Stimulated activated CD4-positive, alpha-beta T cell treated with anti-CD3 and anti-CD28 coated beads, Interleukin-2, amount 100 ng/mL, for 4 hours (primary cell): ENCODE measurements at regions not wholly inside any gene's neighbourhood (a gene's known extent, or its start where the extent isn't known, plus 50 kb on each side); places are given as distances from the start of the nearest gene placed in this dataset.

Experiments used
- DNase-seq: peaks from one replicate; pipeline ENCODE4 v3.0.0-alpha.2; 2020; ENCODE audit warnings: low read depth

GRCh38 chr22:27476318-27476717 lies 325.2 kb downstream of the MN1 start:
- no peak for DNase-seq

- DNase-seq = no peak
These were observed 324.8 kb downstream of the MN1 start for GRCh38 chr22:27476729-27477128.

DNA sequence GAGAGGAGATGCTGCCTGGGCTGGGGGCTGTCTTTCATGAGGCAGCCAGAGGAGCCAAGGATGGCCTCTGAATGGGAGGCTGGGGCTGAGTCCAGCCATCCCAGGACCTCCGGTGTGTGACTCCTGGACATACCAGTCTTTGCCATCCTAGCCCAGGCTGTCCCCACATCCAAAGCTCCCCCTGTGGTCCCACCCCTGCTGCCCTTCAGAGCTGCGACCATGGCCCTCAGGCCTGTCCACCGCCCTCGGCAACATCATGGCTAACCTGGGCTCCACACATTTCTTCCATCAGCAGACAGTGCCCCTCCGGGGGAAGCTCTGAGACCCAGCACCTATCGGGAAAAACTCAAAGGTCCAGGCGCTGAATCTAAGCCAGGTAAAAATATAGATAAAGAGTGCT lies 324.4 kb downstream of the MN1 start:
- no peak for DNase-seq

GRCh38 chr22:27480487-27480886 lies 321.1 kb downstream of the MN1 start:
- DNase-seq = no peak

- DNase-seq = no peak
These were observed 319.2 kb downstream of the MN1 start for GRCh38 chr22:27482402-27482801.

- DNase-seq = no peak
These were observed 318.3 kb downstream of the MN1 start for GRCh38 chr22:27483095-27483785.

DNA sequence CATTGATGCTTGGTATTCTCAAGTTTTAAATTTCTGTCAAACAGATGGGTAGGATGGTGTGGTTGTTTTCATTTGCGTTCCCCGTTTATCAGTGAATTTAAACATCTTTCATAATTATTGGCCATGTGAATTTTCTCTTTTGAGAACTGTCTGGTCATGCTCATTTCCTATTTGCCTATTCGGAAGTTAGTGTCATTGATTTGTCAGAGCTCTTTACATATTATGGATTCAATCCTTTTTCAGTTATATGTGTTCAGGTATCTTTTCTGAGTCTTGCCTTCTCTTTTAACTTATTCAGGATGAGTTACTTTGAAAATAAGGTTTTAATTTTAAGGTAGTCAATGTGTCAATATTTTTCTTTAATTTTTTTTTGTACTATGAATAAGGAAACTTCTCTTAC lies 315.7 kb downstream of the MN1 start:
- no peak for DNase-seq

GRCh38 chr22:27487600-27488452 lies 313.7 kb downstream of the MN1 start:
- DNase-seq = no peak

DNA sequence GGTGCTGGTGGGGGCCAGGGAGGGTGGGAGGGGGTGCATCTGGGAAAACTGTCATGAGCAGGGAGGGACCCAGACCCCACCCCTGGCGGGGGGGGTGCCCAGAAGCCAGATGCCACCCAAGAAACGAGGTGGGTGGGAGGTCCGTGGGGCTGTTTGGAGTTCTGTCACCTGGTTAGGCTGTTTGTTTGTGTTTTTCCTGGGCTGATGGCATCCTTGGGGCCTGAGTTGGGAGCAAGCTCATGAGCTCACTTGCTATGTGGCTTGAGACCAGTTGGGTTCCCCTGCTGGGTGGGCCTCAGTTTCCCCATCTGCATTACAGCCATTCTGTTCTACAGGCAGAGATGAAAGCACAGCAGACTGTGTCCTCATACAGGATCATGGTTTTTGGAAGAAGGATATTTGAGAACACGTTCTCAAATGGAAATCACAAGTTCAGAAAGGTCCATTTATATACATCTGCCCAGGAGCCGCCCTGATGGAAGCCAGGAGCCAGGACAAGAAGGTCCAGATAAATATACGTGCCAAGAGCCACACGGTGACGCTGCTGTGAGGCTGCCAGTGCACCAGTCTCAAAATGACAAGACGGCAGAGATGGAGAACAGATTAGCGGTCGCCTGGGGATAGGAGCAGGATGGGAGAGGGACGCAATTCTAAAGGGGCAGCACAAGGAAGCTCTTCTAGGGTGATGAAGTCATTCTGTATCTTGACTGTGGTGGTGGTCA lies 312.9 kb downstream of the MN1 start:
- no peak for DNase-seq

- no peak for DNase-seq
These were observed 312.3 kb downstream of the MN1 start for GRCh38 chr22:27489178-27489675.

DNA sequence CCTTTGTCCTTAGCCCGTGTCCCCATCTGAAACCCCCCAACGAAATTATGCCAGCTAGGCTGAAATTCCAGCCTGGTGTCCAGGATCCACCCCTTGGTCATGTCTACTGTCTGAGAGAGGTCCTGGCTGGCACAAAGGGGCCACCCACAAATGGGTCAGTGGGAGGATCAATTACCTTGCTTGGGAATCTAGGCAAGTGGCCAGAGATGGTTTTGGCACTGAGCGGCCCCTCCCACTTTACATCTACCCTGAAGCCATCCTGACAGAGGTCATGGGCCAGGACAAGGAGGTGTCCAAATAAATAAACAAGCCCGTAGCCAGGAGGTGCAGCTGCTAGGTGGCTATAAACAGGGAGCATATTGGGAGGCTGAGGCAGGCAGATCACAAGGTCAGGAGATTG lies 311.5 kb downstream of the MN1 start:
- no peak for DNase-seq

DNA sequence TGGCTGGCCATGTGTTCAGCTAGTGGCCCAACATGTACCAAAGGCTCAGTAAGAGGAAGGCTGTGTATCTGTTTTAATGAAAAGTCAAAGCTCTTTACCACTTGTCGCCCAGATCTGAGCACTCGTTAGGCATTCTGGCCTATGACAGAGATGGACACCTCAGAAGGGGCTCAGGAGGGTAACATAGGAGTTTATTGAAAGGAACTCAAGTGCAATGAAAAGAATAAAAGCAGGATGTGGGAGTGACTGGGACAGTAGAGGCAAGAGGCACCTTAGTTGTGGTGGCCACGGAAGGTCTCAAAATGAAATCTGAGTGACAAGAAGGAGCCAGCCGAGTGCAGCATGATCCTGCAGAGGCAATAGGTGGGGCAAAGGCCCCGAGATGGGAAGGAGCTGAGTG lies 309.7 kb downstream of the MN1 start:
- no peak for DNase-seq

DNA sequence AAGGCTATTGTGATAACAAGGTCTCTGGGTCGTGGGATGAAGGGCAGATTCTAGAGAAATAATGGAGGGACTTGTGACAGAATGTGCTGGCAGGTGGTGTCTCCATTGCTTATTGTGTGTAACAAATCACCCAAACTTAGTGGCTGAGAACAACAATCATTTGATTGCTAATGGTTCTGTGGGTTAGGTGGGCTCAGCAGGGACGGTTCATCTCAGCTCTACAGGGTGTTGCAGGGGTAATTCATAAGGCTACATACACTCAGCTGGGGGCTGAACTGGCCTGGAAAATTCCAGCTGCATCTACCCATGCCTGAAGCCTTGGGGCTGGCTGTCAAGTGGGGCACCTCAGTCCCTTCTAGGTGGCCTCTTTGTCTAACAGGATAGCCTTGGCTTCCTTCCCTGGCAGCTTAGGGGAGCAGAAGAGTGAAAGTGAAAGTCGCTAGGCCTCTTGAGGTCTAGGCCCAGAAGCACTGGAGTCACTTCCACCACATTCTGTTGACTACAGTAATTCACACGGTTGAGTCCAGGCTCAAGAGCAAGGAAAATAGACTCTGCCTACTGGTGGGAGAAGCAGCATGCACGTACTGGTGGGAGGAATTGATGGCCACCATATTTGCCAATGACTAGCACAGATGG lies 308.9 kb downstream of the MN1 start:
- DNase-seq = no peak

DNA sequence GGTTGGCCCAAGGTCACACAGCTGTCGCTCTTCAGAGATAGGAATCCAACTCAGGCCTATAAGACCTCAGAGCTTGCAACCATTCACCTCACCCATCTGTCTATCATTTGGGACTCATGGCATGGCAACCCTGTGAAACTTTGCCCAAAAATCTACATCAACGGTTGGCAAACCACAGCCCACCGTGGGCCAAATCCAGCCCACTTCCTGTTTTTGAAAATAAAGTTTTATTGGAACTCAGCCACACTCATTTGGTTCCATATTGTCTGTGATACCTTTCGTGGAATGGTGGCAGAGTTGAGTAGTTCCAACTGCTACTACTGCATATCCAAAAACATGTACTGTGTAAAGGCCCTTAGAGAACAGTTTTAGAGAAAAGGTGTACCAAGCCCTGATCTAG lies 307.8 kb downstream of the MN1 start:
- no peak for DNase-seq

GRCh38 chr22:27494785-27495184 lies 306.8 kb downstream of the MN1 start:
- no peak for DNase-seq

- no peak for DNase-seq
These were observed 306.2 kb downstream of the MN1 start for GRCh38 chr22:27495325-27495724.

- no peak for DNase-seq
These were observed 302.4 kb downstream of the MN1 start for GRCh38 chr22:27499121-27499520.

DNA sequence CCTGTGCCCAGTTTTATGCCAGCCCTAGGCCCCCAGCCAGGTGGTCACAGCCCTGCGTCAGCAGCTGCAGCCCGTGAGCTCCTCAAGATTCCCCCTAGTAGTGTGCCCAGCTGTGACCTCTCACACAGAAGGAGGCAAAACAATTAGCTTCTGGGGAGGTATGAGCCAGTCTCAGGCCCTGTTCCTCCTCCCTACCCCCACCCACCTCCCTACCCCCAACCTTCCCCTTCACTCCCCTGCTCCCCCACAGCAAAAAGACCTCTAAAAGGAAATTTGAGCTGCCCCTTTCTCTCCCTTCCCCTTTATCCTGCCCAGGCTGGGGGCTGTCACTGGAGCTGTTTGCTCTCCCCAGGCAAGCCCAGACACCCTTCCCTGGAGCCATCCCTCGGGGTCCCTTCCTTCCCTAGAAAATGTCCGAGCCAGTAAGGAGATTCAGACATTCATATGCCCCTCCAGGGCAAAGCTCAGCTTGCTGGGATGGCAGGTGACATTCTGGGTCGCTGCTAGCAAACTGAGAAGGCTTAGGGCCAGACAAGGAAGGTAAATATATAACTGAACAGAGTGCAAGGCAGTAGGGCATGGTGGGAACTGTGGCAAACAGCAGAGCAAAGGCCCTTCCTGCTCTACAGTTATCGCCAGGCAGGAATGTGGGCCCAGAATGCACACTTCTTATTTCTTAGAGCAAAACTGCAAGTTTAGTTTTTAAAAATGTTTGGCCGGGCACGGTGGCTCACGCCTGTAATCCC lies 300.2 kb downstream of the MN1 start:
- DNase-seq = no peak

GRCh38 chr22:27502327-27502726 lies 299.2 kb downstream of the MN1 start:
- no peak for DNase-seq

DNA sequence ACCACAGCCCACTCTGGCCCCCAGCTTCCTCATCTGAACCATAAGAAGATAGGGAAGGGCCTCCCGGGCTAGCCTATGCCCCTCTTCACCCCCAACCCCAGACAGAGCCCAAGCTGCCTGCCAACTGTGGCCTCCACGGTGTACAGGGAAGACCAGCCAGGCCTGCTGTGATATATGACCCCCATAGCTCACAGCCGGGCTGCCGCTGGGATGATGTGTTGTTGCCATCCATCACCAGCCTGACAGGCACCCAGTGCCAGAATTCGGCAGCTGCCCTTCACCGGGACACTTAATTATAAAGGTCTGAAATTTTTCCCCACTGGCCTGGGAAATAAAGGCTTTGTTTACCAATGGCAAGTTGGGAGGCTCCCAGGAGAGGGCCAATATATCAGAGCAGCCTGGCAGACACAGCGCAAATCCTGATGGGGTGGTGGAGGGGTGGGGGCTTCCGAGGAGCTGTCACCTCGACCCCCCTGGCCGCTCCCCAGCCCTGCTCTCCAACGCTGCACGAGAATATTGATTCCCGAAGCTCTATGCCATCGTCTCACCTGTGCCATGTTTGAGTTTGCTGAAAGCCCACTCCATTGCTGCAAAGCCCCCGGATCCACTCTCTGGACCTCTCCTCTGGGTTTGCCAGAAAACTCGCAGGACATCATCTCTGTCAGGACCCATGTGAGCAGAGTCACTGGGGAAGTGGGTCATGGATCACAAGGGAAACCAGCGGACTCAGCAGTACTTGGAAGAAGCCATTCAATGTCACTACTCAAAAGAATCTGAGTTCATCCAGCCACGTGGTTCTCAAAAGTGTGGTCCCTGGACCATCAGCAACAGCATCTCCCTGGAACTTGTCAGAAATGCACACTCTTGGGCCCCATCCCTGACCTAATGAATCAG lies 296.9 kb downstream of the MN1 start:
- DNase-seq = no peak
